GM18499 (cell line): ENCODE measurements at regions not wholly inside any gene's neighbourhood (a gene's known extent, or its start where the extent isn't known, plus 50 kb on each side); places are given as distances from the start of the nearest gene placed in this dataset.
"Not testable (repeated sequence)": the region's sequence is repeated elsewhere in the genome, so short reads cannot be mapped to it uniquely, and the experiment has no call there.

Experiments used
- ATAC-seq: cut with Tn5 transposase; IDR thresholded peaks from one replicate; pipeline ENCODE4 v1.9.1; 2021; ENCODE audit warnings: moderate number of reproducible peaks; ENCODE audit not compliant: insufficient read depth, unreplicated experiment

DNA sequence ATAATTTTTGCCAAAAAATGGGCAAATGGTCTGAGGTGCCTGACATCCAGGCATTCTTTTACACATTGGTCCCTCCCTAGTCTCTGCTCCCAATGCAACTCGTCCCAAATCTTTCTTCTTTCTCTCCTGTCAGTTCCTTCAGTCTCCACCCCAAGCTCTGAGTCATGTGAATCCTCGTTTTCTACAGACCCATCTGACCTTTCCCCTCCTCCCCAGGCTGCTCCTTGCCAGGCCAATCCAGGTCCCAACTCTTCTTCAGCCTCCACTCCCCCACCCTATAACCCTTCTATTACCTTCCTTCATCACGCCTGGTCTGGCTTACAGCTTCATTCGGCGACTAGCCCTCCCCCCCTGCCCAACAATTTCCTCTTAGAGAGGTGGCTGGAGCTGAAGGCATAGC lies 55.3 kb downstream of the BBS10 start:
- not testable (repeated sequence) for ATAC-seq

GRCh38 chr12:76292305-76292704 lies 55.9 kb downstream of the BBS10 start:
- ATAC-seq: not testable (repeated sequence)

DNA sequence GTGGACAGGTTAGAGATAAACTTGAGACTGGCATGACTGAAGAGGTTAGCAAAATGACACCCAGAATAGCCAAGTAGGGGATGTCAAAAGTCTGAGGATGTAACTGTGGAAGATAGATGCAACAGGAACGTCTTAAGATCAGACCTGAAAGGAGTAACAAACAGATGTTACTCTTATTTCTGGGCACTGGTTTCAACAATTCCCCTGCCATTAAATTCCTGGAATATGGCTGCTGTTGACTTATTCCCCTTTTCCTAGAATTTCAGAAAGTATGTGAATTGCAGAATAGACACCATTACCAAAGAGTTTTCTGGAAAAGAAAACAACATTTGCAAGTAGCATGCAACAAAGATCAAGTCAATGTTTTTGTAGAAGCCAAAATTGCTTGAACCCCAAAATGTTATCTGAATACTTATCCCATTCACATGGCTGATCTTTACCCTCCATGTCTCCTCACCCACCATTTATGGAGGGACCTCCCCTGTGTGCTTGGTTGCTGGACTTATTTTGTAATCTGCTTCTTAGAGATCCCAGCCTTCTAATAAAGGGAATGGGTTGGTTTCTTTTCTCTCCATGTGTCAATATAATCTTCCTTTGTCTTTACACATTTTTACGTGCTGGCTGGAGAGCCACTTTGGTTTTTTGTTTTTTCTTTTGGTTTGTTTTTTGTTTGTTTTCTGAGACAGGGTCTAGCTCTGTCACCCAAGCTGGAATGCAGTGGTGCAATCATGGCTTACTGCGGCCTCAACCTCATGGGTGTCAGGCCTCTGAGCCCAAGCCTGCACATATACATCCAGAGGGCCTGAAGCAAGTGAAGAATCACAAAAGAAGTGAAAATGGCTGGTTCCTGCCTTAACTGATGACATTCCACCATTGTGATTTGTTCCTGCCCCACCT lies 57.0 kb downstream of the BBS10 start:
- no peak for ATAC-seq

- ATAC-seq: no peak
These were observed 60.0 kb downstream of the BBS10 start for GRCh38 chr12:76288218-76288617.

GRCh38 chr12:76284816-76285750 lies 63.1 kb downstream of the BBS10 start:
- no peak for ATAC-seq

DNA sequence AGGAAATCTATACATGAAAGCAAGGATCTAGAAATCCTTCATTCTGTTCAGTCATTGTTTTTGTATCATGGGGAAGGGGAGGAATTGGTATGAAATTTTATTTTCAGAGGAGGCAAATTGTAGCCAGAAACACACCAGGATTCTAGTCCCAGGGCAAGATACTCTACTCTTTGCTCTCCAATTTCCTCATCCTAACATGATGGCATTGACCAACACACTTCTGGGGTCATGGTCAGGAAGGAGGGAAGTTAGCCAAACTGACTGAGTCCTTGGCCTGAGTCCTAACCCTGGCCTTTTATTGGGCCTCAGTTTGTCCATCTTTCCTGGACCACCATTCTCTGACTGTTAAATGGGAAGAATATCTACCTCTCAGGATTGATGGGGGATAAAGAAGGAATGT lies 65.5 kb downstream of the BBS10 start:
- ATAC-seq: no peak

DNA sequence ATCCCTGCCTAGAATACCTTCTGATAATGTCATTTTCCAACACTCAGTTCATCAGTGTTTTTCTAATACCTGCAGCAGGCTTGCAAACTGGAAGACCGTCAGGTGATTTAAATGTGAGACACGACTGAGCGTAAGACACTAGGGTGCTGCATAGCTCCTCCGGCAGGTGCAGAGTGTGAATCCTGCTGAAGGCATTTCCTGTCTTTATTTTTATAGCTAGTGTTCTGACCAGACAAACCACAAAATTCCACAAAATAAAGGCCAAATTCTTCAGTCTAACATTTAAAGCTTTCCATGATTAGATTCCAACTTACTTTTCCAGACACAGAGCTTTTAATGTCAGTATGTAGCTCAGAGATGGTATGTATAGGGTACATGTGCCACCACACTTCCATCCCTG lies 70.7 kb downstream of the BBS10 start:
- no peak for ATAC-seq

DNA sequence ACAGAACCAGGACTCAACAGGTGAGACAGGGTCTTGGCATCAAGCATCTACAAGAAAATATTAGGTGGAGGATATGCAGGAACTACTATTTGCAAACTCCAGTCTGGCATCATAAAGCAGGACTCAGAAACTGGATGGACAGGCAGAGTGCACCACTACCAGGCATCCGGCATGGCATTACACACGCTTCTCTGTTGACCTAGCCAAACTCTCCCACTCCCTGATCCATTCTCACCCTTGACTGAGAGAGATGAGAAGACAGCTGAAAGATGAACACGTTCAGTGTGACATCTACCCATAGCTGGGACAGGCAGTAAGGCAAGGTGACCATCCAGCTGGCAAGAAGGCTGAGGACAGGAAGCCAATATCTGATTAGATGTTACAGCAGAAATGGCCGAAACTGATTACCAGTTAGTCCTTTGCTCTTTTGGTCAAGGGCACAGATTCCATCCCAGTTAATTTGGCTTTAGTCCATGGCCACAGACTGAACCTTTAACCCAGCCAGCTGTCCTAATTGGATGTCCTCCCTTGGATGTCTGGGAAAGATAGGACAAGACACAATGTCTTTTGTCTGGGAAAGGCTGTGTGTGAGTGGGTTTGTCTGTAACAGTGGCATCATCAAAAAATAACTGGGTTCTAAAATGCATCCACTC lies 71.6 kb downstream of the BBS10 start:
- ATAC-seq: no peak

DNA sequence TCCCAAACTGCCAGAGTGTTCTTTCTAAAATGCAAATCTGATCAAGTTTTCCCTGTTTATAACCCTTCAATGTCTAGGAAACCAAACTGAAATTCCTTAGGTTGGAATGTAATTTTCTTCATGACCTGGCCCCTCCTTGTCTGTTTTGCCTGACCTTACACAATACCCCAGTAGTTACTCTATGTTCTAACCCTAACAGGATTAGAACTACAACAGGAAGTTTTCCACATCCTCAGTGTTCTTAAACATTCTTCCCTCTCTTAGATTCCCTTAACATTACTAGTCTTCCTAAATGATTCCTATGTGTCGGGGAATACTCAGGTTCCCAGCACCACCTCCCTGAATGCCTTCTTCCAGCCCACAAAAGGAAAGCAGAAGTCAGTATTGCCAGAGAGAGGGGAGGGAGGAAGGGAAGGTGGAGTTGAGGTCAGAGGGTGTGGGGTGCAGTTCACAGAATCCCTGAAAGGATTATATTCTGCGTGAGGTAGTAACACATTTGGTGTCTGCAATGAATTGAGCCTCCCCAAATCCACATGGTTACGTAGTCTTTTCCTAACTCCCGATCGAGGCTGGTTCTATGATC lies 72.6 kb downstream of the BBS10 start:
- ATAC-seq: no peak

DNA sequence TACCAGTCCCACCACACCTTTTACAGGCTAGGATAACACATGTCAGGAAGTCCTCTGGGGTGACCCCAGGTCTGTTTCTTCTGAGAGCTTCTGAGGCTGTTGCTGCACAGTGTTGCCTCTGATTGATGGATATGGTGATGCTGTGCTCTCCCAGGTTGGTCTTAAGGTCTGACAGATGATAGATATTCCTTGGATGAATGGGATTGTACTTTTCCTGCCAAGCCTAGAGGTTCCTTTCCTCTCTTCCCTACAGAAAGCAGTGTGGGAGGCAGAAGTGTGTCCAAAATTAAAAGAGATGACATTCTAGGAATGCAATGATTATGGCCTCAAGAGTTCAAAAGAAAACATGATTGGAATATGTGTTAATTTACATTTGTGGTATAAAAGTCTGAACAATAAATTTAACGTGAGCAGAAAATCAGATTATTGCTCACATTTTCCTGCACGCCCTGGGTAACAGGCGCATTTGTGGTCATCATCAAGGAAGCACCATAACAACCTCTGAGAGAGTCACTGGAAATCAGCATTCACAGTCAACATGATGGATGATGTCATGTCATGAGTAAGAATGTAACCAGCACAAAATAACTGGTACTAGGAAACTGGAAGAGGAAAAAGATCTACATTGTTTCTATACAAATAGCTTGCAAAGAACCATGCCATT lies 73.7 kb downstream of the BBS10 start:
- ATAC-seq: no peak

DNA sequence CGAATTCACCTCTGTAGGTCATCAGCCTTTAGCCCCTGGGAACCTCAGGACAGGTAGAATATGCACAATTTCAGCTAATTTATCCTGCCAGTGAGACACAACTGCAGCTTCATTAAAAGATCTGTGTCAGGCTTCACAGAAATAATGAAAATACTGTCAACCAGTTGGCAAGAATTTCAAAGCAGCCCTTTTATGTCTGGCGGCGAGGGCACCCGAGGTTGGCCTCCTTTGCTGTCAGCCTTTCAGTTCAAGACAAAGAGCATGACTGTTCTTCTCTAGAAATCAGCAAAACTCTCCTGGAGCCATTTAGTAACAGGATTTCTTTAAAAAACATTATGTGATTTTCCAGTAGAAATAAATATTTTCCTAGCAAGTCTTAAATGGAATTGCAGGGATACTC lies 75.9 kb downstream of the BBS10 start:
- ATAC-seq: no peak

DNA sequence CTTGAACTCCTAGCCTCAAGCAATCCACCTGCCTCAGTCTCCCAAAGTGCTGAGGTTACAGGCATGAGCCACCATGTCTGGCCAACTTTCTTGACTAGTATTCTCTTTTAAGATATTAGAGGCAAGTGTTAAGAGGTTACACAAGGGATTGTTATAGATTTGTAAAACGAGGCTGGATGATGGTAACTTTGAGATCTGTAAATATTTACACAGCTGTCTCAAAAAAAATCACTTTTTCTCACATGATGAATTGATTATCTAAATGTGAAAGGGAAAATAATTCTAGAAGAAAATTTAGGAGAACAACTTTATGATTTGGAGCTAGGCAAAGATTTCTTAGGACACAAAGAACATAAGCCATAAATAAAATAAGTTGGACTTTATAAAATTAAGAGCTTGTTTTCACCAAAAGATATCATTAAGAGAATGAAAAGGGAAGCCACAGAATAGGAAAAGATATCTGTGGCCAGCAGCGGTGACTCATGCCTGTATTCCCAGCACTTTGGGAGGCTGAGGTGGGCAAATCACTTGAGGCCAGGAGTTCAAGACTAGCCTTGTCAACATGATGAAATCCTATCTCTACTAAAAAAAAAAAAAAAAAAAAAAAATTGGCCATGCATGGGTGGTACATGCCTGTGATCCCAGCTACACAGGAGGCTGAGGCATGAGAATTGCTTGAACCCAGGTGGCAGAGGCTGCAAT lies 77.4 kb downstream of the BBS10 start:
- ATAC-seq: no peak

GRCh38 chr12:76268267-76268666 lies 79.9 kb downstream of the BBS10 start:
- ATAC-seq: no peak

GRCh38 chr12:76266797-76267196 lies 81.4 kb downstream of the BBS10 start:
- ATAC-seq: no peak

- no peak for ATAC-seq
These were observed 82.6 kb downstream of the BBS10 start for GRCh38 chr12:76265424-76266180.

- no peak for ATAC-seq
These were observed 83.6 kb downstream of the BBS10 start for GRCh38 chr12:76264611-76265012.

DNA sequence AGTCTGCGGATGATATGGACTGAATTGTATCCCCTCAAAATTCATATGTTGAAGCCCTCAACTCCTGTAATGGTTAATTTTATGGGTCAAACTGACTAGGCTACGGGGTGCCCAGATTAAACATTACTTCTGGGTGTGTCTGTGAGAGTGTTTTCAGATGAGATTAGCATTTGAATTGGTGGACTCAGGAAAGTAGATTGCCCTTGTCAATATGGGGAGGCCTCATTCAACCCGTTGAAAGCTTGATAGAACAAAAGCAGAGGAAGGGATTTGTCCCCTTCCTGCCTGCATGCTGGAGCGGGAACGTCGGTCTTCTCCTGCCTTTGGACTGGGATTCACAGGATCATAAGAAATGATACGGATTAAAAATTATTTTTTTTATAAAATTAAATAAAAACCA lies 84.5 kb downstream of the BBS10 start:
- ATAC-seq: no peak

DNA sequence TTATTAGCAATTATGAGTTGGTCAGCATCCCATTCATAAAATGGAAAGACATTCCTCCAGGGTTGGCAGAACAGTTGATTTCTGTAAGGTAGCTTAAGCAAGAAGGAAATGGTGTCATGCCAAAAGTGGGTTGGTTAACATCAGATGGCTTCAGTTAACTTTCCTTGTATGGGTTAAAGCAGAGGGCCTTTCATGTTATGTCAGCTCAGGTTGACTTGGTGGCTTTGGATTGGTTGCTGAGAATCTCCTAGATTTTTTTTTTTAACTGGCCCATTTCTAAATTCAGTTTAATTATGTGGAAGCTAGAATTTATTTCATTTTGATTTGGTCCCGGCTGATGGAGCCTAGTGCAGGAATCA lies 87.8 kb downstream of the BBS10 start:
- no peak for ATAC-seq
